Fibroblast of the aortic adventitia (primary cell): ENCODE measurements at regions not wholly inside any gene's neighbourhood (a gene's known extent, or its start where the extent isn't known, plus 50 kb on each side); places are given as distances from the start of the nearest gene placed in this dataset.
A peak's percentile ranks its signal among the peaks of the same experiment; 100 is the strongest.

Experiments used
- DNase-seq: peaks from one replicate; pipeline ENCODE4 v3.0.0-alpha.2; 2010; ENCODE audit warnings: low read depth
- H3K4me3 ChIP-seq: 2 replicates; pipeline ENCODE4 v1.5.1; 2011; ENCODE audit warnings: low read depth, mild to moderate bottlenecking, control low read depth, low read length, moderate library complexity
- CTCF ChIP-seq: IDR thresholded peaks from 2 replicates; pipeline ENCODE4 v1.5.1; 2011; ENCODE audit warnings: mild to moderate bottlenecking, low read length, control low read depth, inconsistent platforms; ENCODE audit not compliant: insufficient read depth

- DNase-seq: no peak
- no peak overlapping the region for H3K4me3 ChIP-seq
- no peak for TF ChIP-seq CTCF
These were observed 255.6 kb upstream of the UGT8 start for GRCh38 chr4:114343015-114343414.

GRCh38 chr4:114349543-114350175 is 248.9 kb upstream of the UGT8 start:
- no peak for TF ChIP-seq CTCF
- DNase-seq: peak; percentile 21
- H3K4me3 ChIP-seq: no peak overlapping the region

GRCh38 chr4:114358901-114359300 is 239.7 kb upstream of the UGT8 start:
- no peak for TF ChIP-seq CTCF
- no peak overlapping the region for H3K4me3 ChIP-seq
- no peak for DNase-seq

- no peak for TF ChIP-seq CTCF
- DNase-seq: no peak
- H3K4me3 ChIP-seq: no peak overlapping the region
These were observed 237.4 kb upstream of the UGT8 start for GRCh38 chr4:114361249-114361648.

- H3K4me3 ChIP-seq: no peak overlapping the region
- DNase-seq: peak; percentile 85
- no peak for TF ChIP-seq CTCF
These were observed 233.8 kb upstream of the UGT8 start for GRCh38 chr4:114364857-114365256.

- no peak for DNase-seq
- H3K4me3 ChIP-seq: no peak overlapping the region
- no peak for TF ChIP-seq CTCF
These were observed 233.0 kb upstream of the UGT8 start for GRCh38 chr4:114365591-114365990.

- no peak for DNase-seq
- no peak for TF ChIP-seq CTCF
- H3K4me3 ChIP-seq: no peak overlapping the region
These were observed 232.2 kb upstream of the UGT8 start for GRCh38 chr4:114366368-114366767.
